ENCODE measurements at regions not wholly inside any gene's neighbourhood (a gene's known extent, or its start where the extent isn't known, plus 50 kb on each side); places are given as distances from the start of the nearest gene placed in this dataset.

- DNase-seq (ENCODE audit: insufficient read length, low spot score) = no peak
- no peak for TF ChIP-seq PAX5 (IDR thresholded peaks at IDR 0.05; ENCODE audit: insufficient read depth, low read length, severe bottlenecking)
- no peak for TF ChIP-seq POLR2A (IDR thresholded peaks at IDR 0.05; ENCODE audit: low read depth, low read length)
- TF ChIP-seq SPI1 (IDR thresholded peaks at IDR 0.05; ENCODE audit: low read depth, low read length) = no peak
- no peak for TF ChIP-seq POU2F2 (IDR thresholded peaks at IDR 0.05; ENCODE audit: low read depth, low read length)
- TF ChIP-seq POLR2AphosphoS5 (IDR thresholded peaks at IDR 0.05; ENCODE audit: low read depth, low read length) = no peak
- peak; percentile 81 for FAIRE-seq
Measured at GRCh38 chr1:43057567-43057966, 98.9 kb upstream of the SLC2A1 start.

GRCh38 chr1:43056981-43057391, 98.3 kb upstream of the SLC2A1 start:
- DNase-seq (ENCODE audit: insufficient read length, low spot score) (no peak), FAIRE-seq (no peak)

GRCh38 chr1:43056460-43056859, 97.8 kb upstream of the SLC2A1 start:
- FAIRE-seq (no peak), DNase-seq (ENCODE audit: insufficient read length, low spot score) (no peak)
- TF ChIP-seq POLR2AphosphoS5 (IDR thresholded peaks at IDR 0.05; ENCODE audit: low read depth, low read length) (no peak), SPI1 (IDR thresholded peaks at IDR 0.05; ENCODE audit: low read depth, low read length) (no peak), TAF1 (IDR thresholded peaks at IDR 0.05; ENCODE audit: low read depth, low read length) (no peak), POU2F2 (IDR thresholded peaks at IDR 0.05; ENCODE audit: low read depth, low read length) (no peak), PAX5 (IDR thresholded peaks at IDR 0.05; ENCODE audit: insufficient read depth, low read length, severe bottlenecking) (no peak), POLR2A (IDR thresholded peaks at IDR 0.05; ENCODE audit: low read depth, low read length) (no peak)

More at GRCh38 chr1:43056981-43057391, 98.3 kb upstream of the SLC2A1 start:
- TF ChIP-seq POLR2A (IDR thresholded peaks at IDR 0.05; ENCODE audit: low read depth, low read length) = no peak
- no peak for TF ChIP-seq SPI1 (IDR thresholded peaks at IDR 0.05; ENCODE audit: low read depth, low read length)
- no peak for TF ChIP-seq TAF1 (IDR thresholded peaks at IDR 0.05; ENCODE audit: low read depth, low read length)
- no peak for TF ChIP-seq POLR2AphosphoS5 (IDR thresholded peaks at IDR 0.05; ENCODE audit: low read depth, low read length)
- no peak for TF ChIP-seq POU2F2 (IDR thresholded peaks at IDR 0.05; ENCODE audit: low read depth, low read length)
- no peak for TF ChIP-seq PAX5 (IDR thresholded peaks at IDR 0.05; ENCODE audit: insufficient read depth, low read length, severe bottlenecking)

- DNase-seq (ENCODE audit: insufficient read length, low spot score) = no peak
- FAIRE-seq = no peak
- TF ChIP-seq POLR2A (IDR thresholded peaks at IDR 0.05; ENCODE audit: low read depth, low read length) (no peak), PAX5 (IDR thresholded peaks at IDR 0.05; ENCODE audit: insufficient read depth, low read length, severe bottlenecking) (no peak), POU2F2 (IDR thresholded peaks at IDR 0.05; ENCODE audit: low read depth, low read length) (no peak), POLR2AphosphoS5 (IDR thresholded peaks at IDR 0.05; ENCODE audit: low read depth, low read length) (no peak), SPI1 (IDR thresholded peaks at IDR 0.05; ENCODE audit: low read depth, low read length) (no peak), TAF1 (IDR thresholded peaks at IDR 0.05; ENCODE audit: low read depth, low read length) (no peak)
Measured at GRCh38 chr1:43054961-43055360, 96.3 kb upstream of the SLC2A1 start.

GRCh38 chr1:43052786-43053439, 94.2 kb upstream of the SLC2A1 start:
- TF ChIP-seq TAF1 (IDR thresholded peaks at IDR 0.05; ENCODE audit: low read depth, low read length) = no peak
- TF ChIP-seq POU2F2 (IDR thresholded peaks at IDR 0.05; ENCODE audit: low read depth, low read length) = no peak
- TF ChIP-seq POLR2A (IDR thresholded peaks at IDR 0.05; ENCODE audit: low read depth, low read length) = no peak
- TF ChIP-seq PAX5 (IDR thresholded peaks at IDR 0.05; ENCODE audit: insufficient read depth, low read length, severe bottlenecking) = no peak
- no peak for TF ChIP-seq SPI1 (IDR thresholded peaks at IDR 0.05; ENCODE audit: low read depth, low read length)
- TF ChIP-seq POLR2AphosphoS5 (IDR thresholded peaks at IDR 0.05; ENCODE audit: low read depth, low read length) = no peak
- DNase-seq (ENCODE audit: insufficient read length, low spot score) (no peak), FAIRE-seq (no peak)

GRCh38 chr1:43052322-43052721, 93.7 kb upstream of the SLC2A1 start:
- FAIRE-seq = no peak
- DNase-seq (ENCODE audit: insufficient read length, low spot score) = no peak
- TF ChIP-seq TAF1 (IDR thresholded peaks at IDR 0.05; ENCODE audit: low read depth, low read length) (no peak), POU2F2 (IDR thresholded peaks at IDR 0.05; ENCODE audit: low read depth, low read length) (no peak), POLR2A (IDR thresholded peaks at IDR 0.05; ENCODE audit: low read depth, low read length) (no peak), SPI1 (IDR thresholded peaks at IDR 0.05; ENCODE audit: low read depth, low read length) (no peak), PAX5 (IDR thresholded peaks at IDR 0.05; ENCODE audit: insufficient read depth, low read length, severe bottlenecking) (no peak), POLR2AphosphoS5 (IDR thresholded peaks at IDR 0.05; ENCODE audit: low read depth, low read length) (no peak)

- no peak for TF ChIP-seq SPI1 (IDR thresholded peaks at IDR 0.05; ENCODE audit: low read depth, low read length)
- no peak for TF ChIP-seq TAF1 (IDR thresholded peaks at IDR 0.05; ENCODE audit: low read depth, low read length)
- no peak for TF ChIP-seq PAX5 (IDR thresholded peaks at IDR 0.05; ENCODE audit: insufficient read depth, low read length, severe bottlenecking)
- no peak for TF ChIP-seq POLR2A (IDR thresholded peaks at IDR 0.05; ENCODE audit: low read depth, low read length)
- TF ChIP-seq POLR2AphosphoS5 (IDR thresholded peaks at IDR 0.05; ENCODE audit: low read depth, low read length) = no peak
- TF ChIP-seq POU2F2 (IDR thresholded peaks at IDR 0.05; ENCODE audit: low read depth, low read length) = no peak
- FAIRE-seq (no peak), DNase-seq (ENCODE audit: insufficient read length, low spot score) (no peak)
Measured at GRCh38 chr1:43049481-43049880, 90.8 kb upstream of the SLC2A1 start.

- FAIRE-seq (no peak), DNase-seq (ENCODE audit: insufficient read length, low spot score) (no peak)
- no peak for TF ChIP-seq PAX5 (IDR thresholded peaks at IDR 0.05; ENCODE audit: insufficient read depth, low read length, severe bottlenecking)
- no peak for TF ChIP-seq POLR2AphosphoS5 (IDR thresholded peaks at IDR 0.05; ENCODE audit: low read depth, low read length)
- no peak for TF ChIP-seq POLR2A (IDR thresholded peaks at IDR 0.05; ENCODE audit: low read depth, low read length)
- TF ChIP-seq POU2F2 (IDR thresholded peaks at IDR 0.05; ENCODE audit: low read depth, low read length) = no peak
- TF ChIP-seq TAF1 (IDR thresholded peaks at IDR 0.05; ENCODE audit: low read depth, low read length) = no peak
- TF ChIP-seq SPI1 (IDR thresholded peaks at IDR 0.05; ENCODE audit: low read depth, low read length) = no peak
Measured at GRCh38 chr1:43048601-43049011, 89.9 kb upstream of the SLC2A1 start.

- FAIRE-seq = no peak
- TF ChIP-seq POU2F2 (IDR thresholded peaks at IDR 0.05; ENCODE audit: low read depth, low read length) = no peak
- no peak for TF ChIP-seq TAF1 (IDR thresholded peaks at IDR 0.05; ENCODE audit: low read depth, low read length)
- no peak for TF ChIP-seq POLR2AphosphoS5 (IDR thresholded peaks at IDR 0.05; ENCODE audit: low read depth, low read length)
- TF ChIP-seq SPI1 (IDR thresholded peaks at IDR 0.05; ENCODE audit: low read depth, low read length) = no peak
- TF ChIP-seq POLR2A (IDR thresholded peaks at IDR 0.05; ENCODE audit: low read depth, low read length) = no peak
- TF ChIP-seq PAX5 (IDR thresholded peaks at IDR 0.05; ENCODE audit: insufficient read depth, low read length, severe bottlenecking) = no peak
- DNase-seq (ENCODE audit: insufficient read length, low spot score) = no peak
Measured at GRCh38 chr1:43047135-43047534, 88.5 kb upstream of the SLC2A1 start.
